ENCODE measurements at regions not wholly inside any gene's neighbourhood (a gene's known extent, or its start where the extent isn't known, plus 50 kb on each side); places are given as distances from the start of the nearest gene placed in this dataset.

- TF ChIP-seq CTCF (IDR thresholded peaks at IDR 0.05) (no peak), POLR2A (IDR thresholded peaks at IDR 0.05) (no peak)
Observed at GRCh38 chr10:43759216-43759615, 110.5 kb upstream of the ZNF32 start.
